Retinal pigment epithelial cell (primary cell): ENCODE measurements at regions not wholly inside any gene's neighbourhood (a gene's known extent, or its start where the extent isn't known, plus 50 kb on each side); places are given as distances from the start of the nearest gene placed in this dataset.

Experiments used
- DNase-seq: peaks from one replicate; pipeline ENCODE4 v3.0.0-alpha.2; 2010; ENCODE audit warnings: low read depth
- H3K4me3 ChIP-seq: 2 replicates; pipeline ENCODE4 v1.5.1; 2011; ENCODE audit warnings: mild to moderate bottlenecking, low read length, control low read depth, moderate library complexity
- TF ChIP-seq, protein P1 (sequence below): conservative IDR thresholded peaks from 2 replicates; pipeline ENCODE4 v1.5.1; 2011; ENCODE audit warnings: low read depth, low read length, control low read depth, inconsistent platforms

- no peak for DNase-seq
- no peak overlapping the region for H3K4me3 ChIP-seq
- TF ChIP-seq, protein P1, sequence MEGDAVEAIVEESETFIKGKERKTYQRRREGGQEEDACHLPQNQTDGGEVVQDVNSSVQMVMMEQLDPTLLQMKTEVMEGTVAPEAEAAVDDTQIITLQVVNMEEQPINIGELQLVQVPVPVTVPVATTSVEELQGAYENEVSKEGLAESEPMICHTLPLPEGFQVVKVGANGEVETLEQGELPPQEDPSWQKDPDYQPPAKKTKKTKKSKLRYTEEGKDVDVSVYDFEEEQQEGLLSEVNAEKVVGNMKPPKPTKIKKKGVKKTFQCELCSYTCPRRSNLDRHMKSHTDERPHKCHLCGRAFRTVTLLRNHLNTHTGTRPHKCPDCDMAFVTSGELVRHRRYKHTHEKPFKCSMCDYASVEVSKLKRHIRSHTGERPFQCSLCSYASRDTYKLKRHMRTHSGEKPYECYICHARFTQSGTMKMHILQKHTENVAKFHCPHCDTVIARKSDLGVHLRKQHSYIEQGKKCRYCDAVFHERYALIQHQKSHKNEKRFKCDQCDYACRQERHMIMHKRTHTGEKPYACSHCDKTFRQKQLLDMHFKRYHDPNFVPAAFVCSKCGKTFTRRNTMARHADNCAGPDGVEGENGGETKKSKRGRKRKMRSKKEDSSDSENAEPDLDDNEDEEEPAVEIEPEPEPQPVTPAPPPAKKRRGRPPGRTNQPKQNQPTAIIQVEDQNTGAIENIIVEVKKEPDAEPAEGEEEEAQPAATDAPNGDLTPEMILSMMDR: no peak
Measured at GRCh38 chr5:4080370-4080769, 484.7 kb downstream of the IRX1 start.

GRCh38 chr5:4081059-4081458 is 485.4 kb downstream of the IRX1 start:
- DNase-seq: no peak
- TF ChIP-seq, protein P1: no peak
- H3K4me3 ChIP-seq: no peak overlapping the region

DNA sequence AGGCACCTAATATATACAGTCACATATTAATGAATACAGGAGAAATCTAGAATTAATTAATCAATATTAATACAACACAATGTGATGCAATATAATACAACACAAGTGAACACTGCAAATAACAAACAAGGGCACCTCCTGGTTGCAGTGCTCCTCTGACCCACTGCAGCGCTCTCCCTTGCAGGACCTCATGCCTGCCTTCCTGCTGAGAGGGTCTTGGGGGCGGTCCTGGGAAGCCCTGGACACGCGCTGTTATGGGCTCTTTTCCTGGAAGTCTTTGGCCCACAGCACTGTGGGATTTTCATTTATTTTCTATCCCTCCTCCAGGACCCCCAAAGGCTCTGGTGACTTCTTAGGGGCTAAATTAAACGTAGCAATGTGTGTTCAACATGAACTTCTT is 485.8 kb downstream of the IRX1 start:
- TF ChIP-seq, protein P1: no peak
- H3K4me3 ChIP-seq: no peak overlapping the region
- no peak for DNase-seq

GRCh38 chr5:4082966-4083564 is 487.4 kb downstream of the IRX1 start:
- no peak overlapping the region for H3K4me3 ChIP-seq
- TF ChIP-seq, protein P1: no peak
- no peak for DNase-seq

DNA sequence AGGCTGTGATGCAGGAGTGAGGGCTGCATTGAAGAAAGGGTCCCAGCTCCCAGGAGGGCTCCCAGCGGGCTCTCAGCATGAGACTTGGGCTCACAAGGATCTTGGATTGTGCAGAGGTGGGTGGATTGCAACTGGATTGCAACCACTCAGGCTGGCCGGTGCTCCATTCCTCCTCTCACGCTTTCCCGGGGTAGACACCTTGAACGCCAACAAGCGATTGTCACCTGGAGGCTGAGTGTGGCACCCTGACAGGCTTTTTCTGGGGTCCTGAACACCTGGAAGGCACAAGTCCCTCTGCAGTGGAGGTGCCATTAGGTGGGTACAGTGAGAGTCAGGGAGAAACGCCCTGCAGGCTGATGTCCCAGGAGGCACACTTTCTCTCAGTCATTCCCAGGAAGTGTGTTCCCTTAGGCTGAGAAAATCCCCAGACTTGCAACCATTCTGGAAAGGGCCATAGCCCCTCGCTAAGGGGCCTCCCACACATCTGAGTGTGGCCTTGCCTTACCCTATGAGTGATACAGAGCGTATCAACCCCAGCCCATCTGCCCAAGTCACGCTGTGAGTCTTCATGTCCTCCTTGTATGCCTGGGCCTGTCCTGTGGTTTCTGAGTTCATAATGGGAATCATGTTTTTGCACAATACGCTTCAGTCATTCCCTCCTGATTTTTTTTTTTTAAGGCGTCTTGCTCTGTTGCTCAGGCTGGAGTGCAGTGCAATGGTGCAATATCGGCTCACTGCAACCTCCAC is 488.1 kb downstream of the IRX1 start:
- H3K4me3 ChIP-seq: no peak overlapping the region
- no peak for DNase-seq
- TF ChIP-seq, protein P1: no peak

DNA sequence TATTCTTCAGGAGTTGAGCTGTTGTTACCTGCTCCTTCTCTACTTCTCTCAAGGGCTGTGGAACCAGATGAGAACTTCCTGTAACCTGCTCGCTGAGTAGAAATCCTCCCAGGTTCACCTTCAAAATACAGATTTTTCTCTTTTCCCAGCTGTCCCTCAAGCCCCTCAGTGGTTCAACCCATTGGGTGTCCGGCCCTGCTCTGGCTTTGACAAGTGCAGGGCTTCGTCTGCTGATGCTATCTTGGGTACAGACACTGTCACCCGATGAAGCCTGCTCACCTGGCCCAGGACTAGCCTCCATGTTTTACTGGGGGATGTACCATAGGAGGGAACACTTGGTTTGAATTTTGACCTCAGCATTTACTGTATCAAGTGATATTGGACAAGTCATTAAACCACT is 490.4 kb downstream of the IRX1 start:
- H3K4me3 ChIP-seq: no peak overlapping the region
- DNase-seq: no peak
- TF ChIP-seq, protein P1: no peak

GRCh38 chr5:4087110-4087509 is 491.5 kb downstream of the IRX1 start:
- TF ChIP-seq, protein P1: no peak
- no peak overlapping the region for H3K4me3 ChIP-seq
- DNase-seq: no peak
